Spinal cord (tissue), 9 donors: ENCODE measurements at regions not wholly inside any gene's neighbourhood (a gene's known extent, or its start where the extent isn't known, plus 50 kb on each side); places are given as distances from the start of the nearest gene placed in this dataset.
"Not testable (repeated sequence)": the region's sequence is repeated elsewhere in the genome, so short reads cannot be mapped to it uniquely, and the experiment has no call there.

Experiments
- DNase-seq, 6 donors: peaks; one replicate each; pipeline versions ENCODE4 v3.0.0 to v3.0.0-alpha.2; 2013 to 2015; ENCODE audit warnings: low spot score in 6 of 6, low read depth in 4 of 6
- H3K27ac ChIP-seq: one replicate; pipeline ENCODE4 v1.5.1; 2013; ENCODE audit warnings: low read depth, low read length, control low read depth
- H3K27me3 ChIP-seq: one replicate; pipeline ENCODE4 v1.6.1; 2013; ENCODE audit warnings: low read length; ENCODE audit not compliant: control insufficient read depth, insufficient read depth
- H3K36me3 ChIP-seq: one replicate; pipeline ENCODE4 v1.6.1; 2013; ENCODE audit warnings: low read length; ENCODE audit not compliant: control insufficient read depth, insufficient read depth
- H3K4me1 ChIP-seq: one replicate; pipeline ENCODE4 v1.6.1; 2013; ENCODE audit warnings: low read length; ENCODE audit not compliant: control insufficient read depth, insufficient read depth
- H3K4me3 ChIP-seq: one replicate; pipeline ENCODE4 v1.5.1; 2013; ENCODE audit warnings: low read depth, low read length, control low read depth
- H3K9me3 ChIP-seq: one replicate; pipeline ENCODE4 v1.6.1; 2013; ENCODE audit warnings: low read length; ENCODE audit not compliant: control insufficient read depth, insufficient read depth
- WGBS: methylation state at CpG from one replicate; pipeline ENCODE4 v1.1.5; 2013; ENCODE audit warnings: missing lambda C conversion rate; ENCODE audit not compliant: insufficient coverage; 5-methylcytosine and 5-hydroxymethylcytosine counted together
- donor health status: healthy.

DNA sequence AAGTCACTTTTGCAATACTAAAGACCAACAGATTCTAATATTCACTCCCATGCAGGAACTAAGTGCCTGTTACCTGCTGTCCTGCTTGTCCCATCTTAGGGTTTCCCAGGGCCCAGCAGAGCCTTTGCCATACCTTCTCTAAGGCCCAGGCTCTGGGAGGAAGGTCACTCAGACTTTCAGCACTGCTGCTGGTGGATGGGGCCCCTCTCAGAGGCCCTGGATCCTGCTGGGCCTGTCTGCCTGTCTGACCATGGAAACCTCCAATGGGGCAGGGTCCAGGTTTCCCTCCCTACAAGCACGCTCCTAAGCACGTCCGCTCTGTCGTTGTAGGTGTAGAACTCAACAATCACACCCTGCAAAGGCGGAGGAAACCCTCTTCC lies 75.1 kb downstream of the RRM2 start:
- H3K27me3 ChIP-seq = no peaks in the 10 kb centered on the region
- no peaks in the 10 kb centered on the region for H3K9me3 ChIP-seq
- peaks cover 11% of the 10 kb centered on the region for H3K36me3 ChIP-seq
- H3K4me3 ChIP-seq = no peak overlapping the region
- WGBS = 96% methylated on average over 4 of the region's 5 CpGs
- DNase-seq = no peak
- H3K27ac ChIP-seq = no peak overlapping the region
- peaks cover 34% of the 10 kb centered on the region for H3K4me1 ChIP-seq

GRCh38 chr2:10198482-10198881 lies 75.9 kb downstream of the RRM2 start:
- Histone ChIP-seq H3K36me3 (peaks cover 11% of the 10 kb centered on the region), H3K4me1 (peaks cover 33% of the 10 kb centered on the region)
- H3K27me3 ChIP-seq, H3K9me3 ChIP-seq, H3K27ac ChIP-seq, DNase-seq, H3K4me3 ChIP-seq: not testable (repeated sequence)
- WGBS = 79% methylated on average over 5 of the region's 6 CpGs

DNA sequence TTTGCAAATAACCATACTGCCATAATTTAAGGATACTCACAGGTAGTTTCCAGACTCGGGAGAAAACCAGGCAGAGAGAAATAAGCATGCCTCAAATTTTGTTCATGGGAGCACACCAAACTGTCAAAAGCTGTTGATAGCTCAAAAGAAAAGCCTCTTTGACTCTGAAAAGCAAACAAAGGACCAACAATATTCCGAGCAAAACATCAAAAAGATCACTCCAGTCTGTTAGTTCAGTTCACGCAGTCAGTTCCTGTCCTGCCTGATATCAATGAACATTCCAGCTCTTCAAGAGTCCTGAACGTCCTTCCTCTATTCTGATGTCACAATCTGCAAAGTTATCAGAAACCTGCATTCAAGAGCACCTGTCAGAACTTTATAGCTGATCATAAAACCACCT lies 78.7 kb downstream of the RRM2 start:
- H3K4me1 ChIP-seq = peaks cover 32% of the 10 kb centered on the region
- H3K4me3 ChIP-seq = no peak overlapping the region
- H3K27ac ChIP-seq = no peak overlapping the region
- H3K9me3 ChIP-seq = no peaks in the 10 kb centered on the region
- H3K36me3 ChIP-seq = peaks cover 8% of the 10 kb centered on the region
- WGBS = 81% methylated on average over 4 of the region's 4 CpGs
- DNase-seq = no peak
- H3K27me3 ChIP-seq = no peaks in the 10 kb centered on the region

DNA sequence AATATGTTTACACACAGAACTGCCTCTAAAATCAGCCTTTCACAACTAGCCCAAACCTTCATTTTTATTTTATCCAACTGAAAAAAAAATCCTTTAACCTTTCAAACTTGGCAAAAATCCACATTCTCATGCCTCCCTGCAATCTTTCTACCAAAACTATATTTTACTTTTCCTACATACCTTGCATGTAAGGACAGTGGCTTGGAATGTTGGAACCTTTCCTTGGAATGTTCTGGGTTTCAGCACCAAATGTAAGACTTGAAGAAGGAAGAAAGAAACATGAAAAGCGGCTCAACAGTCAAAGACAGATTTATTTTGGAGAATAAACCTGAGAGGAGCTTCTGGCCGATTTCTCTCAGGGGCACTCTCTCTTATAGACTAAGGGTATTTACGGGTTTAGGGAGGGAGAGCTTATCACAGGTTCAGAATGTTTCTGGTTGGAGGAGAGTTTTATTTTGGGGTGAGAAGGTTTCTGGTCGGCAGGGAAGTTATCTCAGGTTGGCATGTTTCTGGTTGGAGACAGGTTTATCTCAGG lies 79.7 kb downstream of the RRM2 start:
- H3K4me3 ChIP-seq = no peak overlapping the region
- H3K27me3 ChIP-seq = no peaks in the 10 kb centered on the region
- H3K4me1 ChIP-seq = peaks cover 22% of the 10 kb centered on the region
- H3K27ac ChIP-seq = no peak overlapping the region
- no peaks in the 10 kb centered on the region for H3K9me3 ChIP-seq
- H3K36me3 ChIP-seq = no peaks in the 10 kb centered on the region
- 83% methylated on average over 3 of the region's 4 CpGs for WGBS
- DNase-seq = no peak

DNA sequence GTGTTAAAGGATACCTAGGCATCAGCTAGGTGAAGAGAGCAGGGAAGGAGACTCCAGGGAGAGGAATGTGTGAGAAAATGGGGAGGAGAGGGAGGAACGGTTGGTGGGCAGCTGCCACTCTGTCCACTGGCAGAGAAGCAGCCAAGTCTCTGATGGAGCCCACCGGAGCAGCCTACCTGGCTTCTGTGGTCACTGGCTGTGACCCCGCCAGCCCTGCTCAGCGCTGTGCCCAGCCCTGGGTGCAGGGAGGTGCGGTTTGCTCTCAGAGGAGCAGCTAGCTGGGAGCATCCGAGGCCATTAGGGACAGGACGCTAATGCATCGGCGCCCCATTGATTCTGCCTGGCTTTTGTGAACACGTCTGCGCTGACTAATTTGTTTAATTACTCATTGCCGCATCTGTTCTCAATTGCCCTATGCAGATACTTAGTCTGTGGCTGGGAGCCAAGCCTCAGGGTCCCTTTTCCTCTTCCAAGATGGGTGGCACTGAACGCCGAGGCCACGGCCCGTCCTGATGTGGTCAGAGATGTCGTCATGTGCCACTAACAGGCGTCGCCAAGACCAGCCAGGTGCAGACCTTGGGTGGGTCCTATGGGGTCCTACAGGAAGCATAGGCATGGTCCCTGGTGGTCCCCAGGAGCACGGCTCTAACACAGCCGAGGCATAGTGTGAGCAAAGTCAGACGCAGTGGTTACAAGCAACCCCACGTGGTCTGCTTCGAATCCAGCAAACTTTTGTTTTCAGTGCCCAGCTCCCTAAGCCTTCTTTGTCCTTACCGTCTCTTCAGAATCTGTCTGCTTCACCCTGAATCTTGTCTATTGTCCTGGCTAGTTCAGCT lies 82.0 kb downstream of the RRM2 start:
- peaks cover 27% of the 10 kb centered on the region for H3K4me1 ChIP-seq
- H3K36me3 ChIP-seq = no peaks in the 10 kb centered on the region
- WGBS = 33% methylated on average over 24 of the region's 25 CpGs
- peak in 2 of 6 donors; percentile 77 to 92 for DNase-seq
- no peaks in the 10 kb centered on the region for H3K27me3 ChIP-seq
- H3K27ac ChIP-seq = no peak overlapping the region
- H3K4me3 ChIP-seq = no peak overlapping the region
- no peaks in the 10 kb centered on the region for H3K9me3 ChIP-seq

- Histone ChIP-seq H3K4me1 (peaks cover 31% of the 10 kb centered on the region), H3K36me3 (no peaks in the 10 kb centered on the region), H3K27me3 (no peaks in the 10 kb centered on the region), H3K27ac (no peak overlapping the region), H3K9me3 (no peaks in the 10 kb centered on the region), H3K4me3 (no peak overlapping the region)
- no peak for DNase-seq
- 56% methylated on average over 5 of the region's 9 CpGs for WGBS
Observed at GRCh38 chr2:10205162-10205475, 82.6 kb downstream of the RRM2 start.

DNA sequence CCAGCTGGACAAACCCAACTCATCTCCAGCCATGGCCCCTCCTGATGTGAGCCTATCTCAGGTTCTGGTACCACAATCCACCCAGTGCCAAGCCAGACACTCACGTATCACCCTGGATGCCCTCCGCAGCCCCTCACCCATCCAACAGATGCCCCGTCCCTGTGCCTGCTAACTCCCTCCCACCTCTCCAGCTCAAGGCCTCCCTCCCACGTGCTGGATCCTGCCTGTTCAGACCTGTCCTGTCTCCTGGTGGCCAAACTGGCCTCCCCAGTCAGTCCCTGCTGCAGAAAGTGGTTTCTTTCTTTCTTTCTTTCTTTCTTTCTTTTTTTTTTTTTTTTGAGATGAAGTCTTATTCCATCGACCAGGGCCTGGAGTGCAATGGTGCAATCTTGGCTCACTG lies 86.2 kb downstream of the RRM2 start:
- Histone ChIP-seq H3K27me3 (no peaks in the 10 kb centered on the region), H3K36me3 (no peaks in the 10 kb centered on the region), H3K9me3 (no peaks in the 10 kb centered on the region), H3K27ac (no peak overlapping the region), H3K4me1 (peaks cover 22% of the 10 kb centered on the region), H3K4me3 (no peak overlapping the region)
- no peak for DNase-seq
- 78% methylated on average over 5 of the region's 5 CpGs for WGBS

- no peaks in the 10 kb centered on the region for H3K9me3 ChIP-seq
- no peak overlapping the region for H3K27ac ChIP-seq
- 72% methylated on average over 15 of the region's 15 CpGs for WGBS
- DNase-seq = peak in 2 of 6 donors; percentile 38 to 59
- H3K4me1 ChIP-seq = peaks cover 17% of the 10 kb centered on the region
- no peaks in the 10 kb centered on the region for H3K27me3 ChIP-seq
- H3K36me3 ChIP-seq = no peaks in the 10 kb centered on the region
- no peak overlapping the region for H3K4me3 ChIP-seq
Observed at GRCh38 chr2:10209406-10209935, 86.9 kb downstream of the RRM2 start.

- H3K27ac ChIP-seq = no peak overlapping the region
- H3K36me3 ChIP-seq = no peaks in the 10 kb centered on the region
- H3K27me3 ChIP-seq = no peaks in the 10 kb centered on the region
- H3K4me1 ChIP-seq = peaks cover 9% of the 10 kb centered on the region
- H3K9me3 ChIP-seq = no peaks in the 10 kb centered on the region
- 95% methylated on average over 2 of the region's 6 CpGs for WGBS
- H3K4me3 ChIP-seq = no peak overlapping the region
- no peak for DNase-seq
Observed at GRCh38 chr2:10210336-10210735, 87.8 kb downstream of the RRM2 start.

DNA sequence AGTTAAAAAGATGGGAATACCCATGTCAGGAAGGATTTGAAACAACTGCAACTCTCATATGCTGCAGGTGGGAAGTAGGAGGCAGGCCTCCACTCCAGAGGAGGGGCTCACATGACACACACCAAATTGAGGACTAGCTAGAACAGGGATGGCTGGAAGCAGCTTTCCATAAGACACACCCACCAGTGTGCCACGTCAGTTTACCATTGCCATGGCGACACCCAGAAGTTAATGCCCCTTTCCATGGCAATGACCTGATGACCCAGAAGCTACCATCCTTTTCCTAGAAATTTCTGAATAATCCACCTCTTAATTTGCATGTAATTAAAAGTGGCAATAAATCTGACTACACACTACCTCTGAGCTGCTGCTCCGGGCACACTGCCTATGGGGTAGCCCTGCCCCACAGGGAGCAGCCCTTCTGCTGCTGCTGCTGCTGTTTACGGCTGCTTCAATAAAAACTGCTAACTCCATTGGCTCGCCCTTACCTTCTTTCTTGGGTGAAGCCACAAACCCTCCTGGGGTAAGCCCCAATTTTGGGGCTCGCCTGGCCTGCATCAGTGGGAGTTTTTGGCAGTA lies 89.4 kb downstream of the RRM2 start:
- peak in 2 of 6 donors; percentile 38 to 55 for DNase-seq
- H3K36me3 ChIP-seq = no peaks in the 10 kb centered on the region
- 59% methylated on average over 2 of the region's 6 CpGs for WGBS
- H3K27me3 ChIP-seq = no peaks in the 10 kb centered on the region
- H3K4me1 ChIP-seq = peaks cover 13% of the 10 kb centered on the region
- no peak overlapping the region for H3K4me3 ChIP-seq
- H3K9me3 ChIP-seq = no peaks in the 10 kb centered on the region
- H3K27ac ChIP-seq = no peak overlapping the region
